ENCODE measurements at regions not wholly inside any gene's neighbourhood (a gene's known extent, or its start where the extent isn't known, plus 50 kb on each side); places are given as distances from the start of the nearest gene placed in this dataset.

DNA sequence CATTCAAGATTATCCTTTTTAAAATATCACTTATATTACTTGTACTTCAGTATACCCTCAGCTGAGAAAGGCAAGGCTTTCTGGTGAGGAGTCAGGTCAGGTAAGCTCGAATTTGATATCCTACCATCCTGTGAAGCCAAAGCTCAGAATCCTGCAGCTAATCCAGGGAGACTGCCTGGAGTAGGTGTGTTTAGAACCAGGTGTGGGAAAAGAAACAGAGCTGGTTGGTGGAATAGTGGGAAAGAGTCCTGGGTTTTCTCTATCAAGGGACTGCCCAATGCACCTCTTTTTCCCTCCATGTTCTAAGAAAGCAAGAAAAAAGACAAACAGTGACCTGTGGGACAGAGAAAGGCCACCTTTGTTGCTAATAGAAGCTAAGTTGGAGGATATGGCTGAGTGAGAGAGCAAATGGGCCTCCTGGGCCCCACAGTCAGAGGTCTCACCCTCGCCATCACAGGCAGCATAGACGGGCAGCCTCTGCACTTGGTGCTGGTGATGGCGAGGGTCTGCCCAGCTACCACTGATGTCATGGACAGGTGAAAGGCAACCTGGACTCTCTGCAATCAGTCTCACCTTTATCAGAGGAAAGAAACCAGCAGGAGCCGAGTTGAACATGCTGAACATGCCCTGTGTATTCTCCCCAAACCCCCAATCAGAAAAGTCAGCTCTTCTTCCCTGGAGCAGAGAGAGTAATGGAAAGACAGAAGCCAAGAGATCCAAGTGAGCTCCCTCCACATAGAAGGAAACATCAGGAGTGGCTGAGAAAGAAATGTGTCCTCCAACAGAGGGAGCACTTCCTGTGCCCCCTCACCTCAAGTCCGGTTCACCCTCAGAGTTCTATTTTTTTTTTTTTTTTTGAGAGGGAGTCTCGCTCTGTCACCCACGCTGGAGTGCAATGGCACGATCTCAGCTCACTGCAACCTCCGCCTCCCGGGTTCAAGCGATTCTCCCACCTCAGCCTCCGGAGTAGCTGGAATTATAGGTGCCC is 491.3 kb downstream of the BUD13 start:
- Histone ChIP-seq H3K4me2 (no peak overlapping the region), H3K27ac (no peak overlapping the region), H3K9me3 (no peaks in the 10 kb centered on the region), H3K4me1 (no peaks in the 10 kb centered on the region), H3K4me3 (no peak overlapping the region)
- ChIA-PET POLR2A (no interaction called here), CTCF (interaction anchor here (0.6 to 1.4 kb wide), 3 partner anchors 10 to 1640 kb away, joined by 3 to 5 read pairs (median 3); no protein-coding TSS in a partner anchor)
- no peak for DNase-seq (ENCODE audit: low read depth in 1 of 2, low spot score in 1 of 2)
- 33% methylated on average over 13 of the region's 13 CpGs for WGBS (ENCODE audit: missing lambda C conversion rate)
- ATAC-seq = no peak
- TF ChIP-seq ESRRA (IDR thresholded peaks at IDR 0.05; ENCODE audit: borderline replicate concordance, low read length) = no peak
- TF ChIP-seq CHD4 (IDR thresholded peaks at IDR 0.05; ENCODE audit: borderline replicate concordance) = no peak
- TF ChIP-seq HOXB5 (CRISPR knock-in tag; IDR thresholded peaks at IDR 0.05) = no peak
- no peak for FAIRE-seq

DNA sequence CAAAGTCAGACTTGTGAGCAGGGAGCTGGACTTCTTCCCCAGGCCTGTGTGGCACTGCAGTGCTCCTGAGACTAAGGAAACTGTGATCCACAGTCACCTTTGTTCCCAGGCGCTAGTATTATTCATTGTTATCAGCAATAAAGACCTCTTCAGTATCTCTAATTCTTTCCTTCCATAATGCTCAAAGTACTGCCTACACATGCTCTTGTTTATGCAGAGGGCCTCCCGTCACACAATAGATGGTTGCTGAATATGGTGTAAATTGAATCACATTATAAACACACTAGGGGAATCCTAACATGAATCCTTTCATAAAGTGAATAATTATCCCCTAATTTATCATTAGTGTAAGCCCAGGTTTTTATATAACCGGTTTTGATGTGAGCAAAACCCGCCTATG is 493.3 kb downstream of the BUD13 start:
- ChIA-PET CTCF (interaction anchor here (0.9 to 1.3 kb wide), 2 partner anchors 11 to 1540 kb away, joined by 3 to 4 read pairs; no protein-coding TSS in a partner anchor), POLR2A (no interaction called here)
- ATAC-seq (no peak), DNase-seq (ENCODE audit: low read depth in 1 of 2, low spot score in 1 of 2) (no peak), FAIRE-seq (no peak)
- Histone ChIP-seq H3K4me1 (no peaks in the 10 kb centered on the region), H3K9me3 (no peaks in the 10 kb centered on the region), H3K4me3 (no peak overlapping the region), H3K27ac (no peak overlapping the region), H3K4me2 (no peak overlapping the region)
- no peak for TF ChIP-seq EHF (CRISPR knock-in tag; IDR thresholded peaks at IDR 0.05)
- TF ChIP-seq, protein P1, sequence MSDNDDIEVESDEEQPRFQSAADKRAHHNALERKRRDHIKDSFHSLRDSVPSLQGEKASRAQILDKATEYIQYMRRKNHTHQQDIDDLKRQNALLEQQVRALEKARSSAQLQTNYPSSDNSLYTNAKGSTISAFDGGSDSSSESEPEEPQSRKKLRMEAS (IDR thresholded peaks at IDR 0.05) = no peak
- TF ChIP-seq CBX8 (IDR thresholded peaks at IDR 0.05) = no peak
- TF ChIP-seq, protein P2, sequence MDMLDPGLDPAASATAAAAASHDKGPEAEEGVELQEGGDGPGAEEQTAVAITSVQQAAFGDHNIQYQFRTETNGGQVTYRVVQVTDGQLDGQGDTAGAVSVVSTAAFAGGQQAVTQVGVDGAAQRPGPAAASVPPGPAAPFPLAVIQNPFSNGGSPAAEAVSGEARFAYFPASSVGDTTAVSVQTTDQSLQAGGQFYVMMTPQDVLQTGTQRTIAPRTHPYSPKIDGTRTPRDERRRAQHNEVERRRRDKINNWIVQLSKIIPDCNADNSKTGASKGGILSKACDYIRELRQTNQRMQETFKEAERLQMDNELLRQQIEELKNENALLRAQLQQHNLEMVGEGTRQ (IDR thresholded peaks at IDR 0.05) = no peak
- TF ChIP-seq, protein P3, sequence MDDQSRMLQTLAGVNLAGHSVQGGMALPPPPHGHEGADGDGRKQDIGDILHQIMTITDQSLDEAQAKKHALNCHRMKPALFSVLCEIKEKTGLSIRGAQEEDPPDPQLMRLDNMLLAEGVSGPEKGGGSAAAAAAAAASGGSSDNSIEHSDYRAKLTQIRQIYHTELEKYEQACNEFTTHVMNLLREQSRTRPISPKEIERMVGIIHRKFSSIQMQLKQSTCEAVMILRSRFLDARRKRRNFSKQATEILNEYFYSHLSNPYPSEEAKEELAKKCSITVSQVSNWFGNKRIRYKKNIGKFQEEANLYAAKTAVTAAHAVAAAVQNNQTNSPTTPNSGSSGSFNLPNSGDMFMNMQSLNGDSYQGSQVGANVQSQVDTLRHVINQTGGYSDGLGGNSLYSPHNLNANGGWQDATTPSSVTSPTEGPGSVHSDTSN (IDR thresholded peaks at IDR 0.05) = no peak
- WGBS (ENCODE audit: missing lambda C conversion rate) = 20% methylated on average over 4 of the region's 4 CpGs

DNA sequence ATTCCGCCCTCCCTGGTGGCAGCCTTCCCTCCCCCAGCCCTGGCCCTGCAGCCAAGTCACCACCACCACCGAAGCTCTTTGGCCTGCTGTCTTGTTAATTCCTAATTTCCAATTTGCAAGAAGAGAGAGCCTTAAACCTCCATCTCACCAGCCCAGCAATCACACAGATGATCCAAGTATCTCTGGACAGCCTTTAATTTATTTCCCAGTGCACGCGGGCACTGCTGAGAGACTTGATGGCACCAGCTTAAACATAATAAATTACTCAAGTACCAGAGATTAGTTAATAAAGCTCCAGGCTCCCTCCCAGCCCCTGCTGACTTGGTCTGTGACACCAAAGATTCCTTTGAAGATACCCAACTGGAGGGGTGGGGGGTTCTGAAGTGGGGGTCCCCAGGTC is 494.7 kb downstream of the BUD13 start:
- Histone ChIP-seq H3K4me1 (no peaks in the 10 kb centered on the region), H3K4me2 (no peak overlapping the region), H3K4me3 (no peak overlapping the region), H3K27ac (no peak overlapping the region), H3K9me3 (no peaks in the 10 kb centered on the region)
- ChIA-PET CTCF (interaction anchor here (0.7 to 1.2 kb wide), 2 partner anchors 1503 to 1951 kb away, joined by 3 read pairs; no protein-coding TSS in a partner anchor), POLR2A (no interaction called here)
- 60% methylated on average over 4 of the region's 4 CpGs for WGBS (ENCODE audit: missing lambda C conversion rate)
- TF ChIP-seq, protein P2 (IDR thresholded peaks at IDR 0.05) = no peak
- TF ChIP-seq HOXB13 (CRISPR knock-in tag; IDR thresholded peaks at IDR 0.05; ENCODE audit: low read depth) (no peak), CEBPB (IDR thresholded peaks at IDR 0.05) (no peak), CHD4 (IDR thresholded peaks at IDR 0.05; ENCODE audit: borderline replicate concordance) (no peak), NPAS2 (CRISPR knock-in tag; IDR thresholded peaks at IDR 0.05; ENCODE audit: borderline replicate concordance) (no peak)
- TF ChIP-seq, protein P4, sequence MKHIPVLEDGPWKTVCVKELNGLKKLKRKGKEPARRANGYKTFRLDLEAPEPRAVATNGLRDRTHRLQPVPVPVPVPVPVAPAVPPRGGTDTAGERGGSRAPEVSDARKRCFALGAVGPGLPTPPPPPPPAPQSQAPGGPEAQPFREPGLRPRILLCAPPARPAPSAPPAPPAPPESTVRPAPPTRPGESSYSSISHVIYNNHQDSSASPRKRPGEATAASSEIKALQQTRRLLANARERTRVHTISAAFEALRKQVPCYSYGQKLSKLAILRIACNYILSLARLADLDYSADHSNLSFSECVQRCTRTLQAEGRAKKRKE (CRISPR knock-in tag; IDR thresholded peaks at IDR 0.05; ENCODE audit: low read depth) = no peak
- FAIRE-seq = no peak
- no peak for ATAC-seq
- no peak for DNase-seq (ENCODE audit: low read depth in 1 of 2, low spot score in 1 of 2)
